ENCODE measurements at regions not wholly inside any gene's neighbourhood (a gene's known extent, or its start where the extent isn't known, plus 50 kb on each side); places are given as distances from the start of the nearest gene placed in this dataset.

DNA sequence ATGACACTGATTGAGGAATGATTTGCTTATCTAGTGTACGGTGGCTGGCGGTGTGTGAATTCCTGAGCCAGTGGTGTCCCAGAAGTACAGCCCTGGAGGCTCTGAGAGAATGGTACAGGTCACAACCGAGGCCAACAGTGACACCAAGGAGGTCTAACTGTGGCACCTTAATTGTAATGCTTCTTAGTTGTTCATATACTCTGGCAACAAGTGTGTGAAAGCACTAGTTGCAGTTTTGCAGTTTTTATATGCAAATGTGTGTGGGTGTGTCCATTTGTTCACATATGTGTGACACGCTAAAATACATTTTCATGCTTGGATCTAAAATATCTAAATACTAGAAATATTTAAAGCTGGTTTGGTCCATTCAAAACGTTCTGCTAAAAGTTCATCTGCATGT is 185.3 kb upstream of the FMN2 start:
- TF ChIP-seq, protein P1, sequence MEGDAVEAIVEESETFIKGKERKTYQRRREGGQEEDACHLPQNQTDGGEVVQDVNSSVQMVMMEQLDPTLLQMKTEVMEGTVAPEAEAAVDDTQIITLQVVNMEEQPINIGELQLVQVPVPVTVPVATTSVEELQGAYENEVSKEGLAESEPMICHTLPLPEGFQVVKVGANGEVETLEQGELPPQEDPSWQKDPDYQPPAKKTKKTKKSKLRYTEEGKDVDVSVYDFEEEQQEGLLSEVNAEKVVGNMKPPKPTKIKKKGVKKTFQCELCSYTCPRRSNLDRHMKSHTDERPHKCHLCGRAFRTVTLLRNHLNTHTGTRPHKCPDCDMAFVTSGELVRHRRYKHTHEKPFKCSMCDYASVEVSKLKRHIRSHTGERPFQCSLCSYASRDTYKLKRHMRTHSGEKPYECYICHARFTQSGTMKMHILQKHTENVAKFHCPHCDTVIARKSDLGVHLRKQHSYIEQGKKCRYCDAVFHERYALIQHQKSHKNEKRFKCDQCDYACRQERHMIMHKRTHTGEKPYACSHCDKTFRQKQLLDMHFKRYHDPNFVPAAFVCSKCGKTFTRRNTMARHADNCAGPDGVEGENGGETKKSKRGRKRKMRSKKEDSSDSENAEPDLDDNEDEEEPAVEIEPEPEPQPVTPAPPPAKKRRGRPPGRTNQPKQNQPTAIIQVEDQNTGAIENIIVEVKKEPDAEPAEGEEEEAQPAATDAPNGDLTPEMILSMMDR (optimal IDR thresholded peaks at IDR 0.05 in 1 of 3, IDR thresholded peaks at IDR 0.05 in 1 of 3, conservative IDR thresholded peaks at IDR 0.05 in 1 of 3; ENCODE audit: extremely low read depth in 1 of 3, insufficient read depth in 2 of 3, low read length in 3 of 3), result no peak
- no peak for TF ChIP-seq EZH2 (IDR thresholded peaks at IDR 0.05; ENCODE audit: low read length)

Data from keratinocyte (primary cell).